SH-SY5Y (cell line): ENCODE measurements at regions not wholly inside any gene's neighbourhood (a gene's known extent, or its start where the extent isn't known, plus 50 kb on each side); places are given as distances from the start of the nearest gene placed in this dataset.

Source experiments
- GATA2 ChIP-seq: IDR thresholded peaks from 2 replicates; pipeline ENCODE4 v1.6.1; 2011; ENCODE audit warnings: mild to moderate bottlenecking, low read depth, low read length
- GATA3 ChIP-seq: IDR thresholded peaks from 2 replicates; pipeline ENCODE4 v1.6.1; 2011; ENCODE audit warnings: low read depth, mild to moderate bottlenecking, low read length, moderate library complexity

- TF ChIP-seq GATA2 (no peak), GATA3 (no peak)
These were observed 552.3 kb upstream of the ARGLU1 start for GRCh38 chr13:107119989-107120881.

- no peak for TF ChIP-seq GATA2
- TF ChIP-seq GATA3: no peak
These were observed 550.6 kb upstream of the ARGLU1 start for GRCh38 chr13:107118506-107118905.

- TF ChIP-seq GATA2: no peak
- no peak for TF ChIP-seq GATA3
These were observed 549.5 kb upstream of the ARGLU1 start for GRCh38 chr13:107117327-107118012.

GRCh38 chr13:107113387-107113786, 545.5 kb upstream of the ARGLU1 start:
- TF ChIP-seq GATA3 (no peak), GATA2 (no peak)

- TF ChIP-seq GATA3 (no peak), GATA2 (no peak)
These were observed 543.3 kb upstream of the ARGLU1 start for GRCh38 chr13:107111248-107111647.

GRCh38 chr13:107104631-107105030, 536.7 kb upstream of the ARGLU1 start:
- no peak for TF ChIP-seq GATA2

- TF ChIP-seq GATA3: no peak
- no peak for TF ChIP-seq GATA2
These were observed 534.7 kb upstream of the ARGLU1 start for GRCh38 chr13:107102676-107103075.

GRCh38 chr13:107099661-107100060, 531.7 kb upstream of the ARGLU1 start:
- TF ChIP-seq GATA2 (no peak), GATA3 (no peak)

- TF ChIP-seq GATA2 (no peak), GATA3 (no peak)
These were observed 530.0 kb upstream of the ARGLU1 start for GRCh38 chr13:107097916-107098315.

GRCh38 chr13:107095876-107096275, 527.9 kb upstream of the ARGLU1 start:
- TF ChIP-seq GATA2: no peak
- TF ChIP-seq GATA3: no peak

- TF ChIP-seq GATA2: no peak
- no peak for TF ChIP-seq GATA3
These were observed 523.9 kb upstream of the ARGLU1 start for GRCh38 chr13:107091861-107092260.

GRCh38 chr13:107091428-107091827, 523.5 kb upstream of the ARGLU1 start:
- TF ChIP-seq GATA2 (no peak), GATA3 (no peak)

GRCh38 chr13:107088061-107088460, 520.1 kb upstream of the ARGLU1 start:
- TF ChIP-seq GATA2 (no peak), GATA3 (no peak)

GRCh38 chr13:107079423-107080049, 511.6 kb upstream of the ARGLU1 start:
- TF ChIP-seq GATA2 (no peak), GATA3 (no peak)
